ENCODE measurements at regions not wholly inside any gene's neighbourhood (a gene's known extent, or its start where the extent isn't known, plus 50 kb on each side); places are given as distances from the start of the nearest gene placed in this dataset.

GRCh38 chr11:81112718-81113117, 1620.9 kb downstream of the FAM181B start:
- Histone ChIP-seq H3K9me3 (ENCODE audit: control insufficient read depth, insufficient read depth, low read depth, low read length) (no peaks in the 10 kb centered on the region), H3K4me1 (ENCODE audit: control insufficient read depth, insufficient read depth, low read length) (no peaks in the 10 kb centered on the region), H3K36me3 (ENCODE audit: control insufficient read depth, insufficient read depth, low read length) (no peaks in the 10 kb centered on the region), H3K4me3 (ENCODE audit: low read depth in 2 of 2, low read length in 2 of 2) (no peak overlapping the region), H3K27me3 (ENCODE audit: control insufficient read depth, insufficient read depth, low read length) (no peaks in the 10 kb centered on the region), H3K27ac (ENCODE audit: low read length) (no peak overlapping the region)
- in situ Hi-C loops (cut with HindIII; ENCODE audit: low pct_unique_long_range_greater_than_20kb, low sequenced_read_pairs), result no loop called here
- intact Hi-C loops (cut with micrococcal nuclease; ENCODE audit: unreplicated experiment), result no loop called here
- DNase-seq (ENCODE audit: low read depth, low spot score) (no peak), ATAC-seq (no peak)
- no TSS peak for BruUV-seq (replicated peaks)
- CTCF ChIA-PET, result no interaction called here
- POLR2A ChIA-PET, result no interaction called here
- TF ChIP-seq REST (IDR thresholded peaks at IDR 0.05; ENCODE audit: insufficient read depth in 1 of 2, low read depth in 2 of 2, low read length in 1 of 2) (no peak), TCF7L2 (IDR thresholded peaks at IDR 0.05; ENCODE audit: low read depth, low read length) (no peak), SIN3A (IDR thresholded peaks at IDR 0.05; ENCODE audit: borderline replicate concordance, insufficient read depth, low read depth, low read length) (no peak), CTCF (IDR thresholded peaks at IDR 0.05) (no peak), POLR2AphosphoS5 (IDR thresholded peaks at IDR 0.05; ENCODE audit: low read depth, low read length) (no peak)

- Histone ChIP-seq H3K4me3 (ENCODE audit: low read depth in 2 of 2, low read length in 2 of 2) (no peak overlapping the region), H3K4me1 (ENCODE audit: control insufficient read depth, insufficient read depth, low read length) (no peaks in the 10 kb centered on the region), H3K27me3 (ENCODE audit: control insufficient read depth, insufficient read depth, low read length) (no peaks in the 10 kb centered on the region), H3K9me3 (ENCODE audit: control insufficient read depth, insufficient read depth, low read depth, low read length) (no peaks in the 10 kb centered on the region), H3K36me3 (ENCODE audit: control insufficient read depth, insufficient read depth, low read length) (no peaks in the 10 kb centered on the region), H3K27ac (ENCODE audit: low read length) (no peak overlapping the region)
- DNase-seq (ENCODE audit: low read depth, low spot score), result no peak
- no peak for ATAC-seq
- BruUV-seq (replicated peaks), result no TSS peak
- POLR2A ChIA-PET, result no interaction called here
- in situ Hi-C loops (cut with HindIII; ENCODE audit: low pct_unique_long_range_greater_than_20kb, low sequenced_read_pairs) (no loop called here), intact Hi-C loops (cut with micrococcal nuclease; ENCODE audit: unreplicated experiment) (no loop called here)
- TF ChIP-seq TCF7L2 (IDR thresholded peaks at IDR 0.05; ENCODE audit: low read depth, low read length), result no peak
- no peak for TF ChIP-seq CTCF (IDR thresholded peaks at IDR 0.05)
- TF ChIP-seq SIN3A (IDR thresholded peaks at IDR 0.05; ENCODE audit: borderline replicate concordance, insufficient read depth, low read depth, low read length), result no peak
- CTCF ChIA-PET, result no interaction called here
These were observed 1629.6 kb downstream of the FAM181B start for GRCh38 chr11:81104051-81104450.

GRCh38 chr11:81098471-81098870, 1635.2 kb downstream of the FAM181B start:
- BruUV-seq (replicated peaks), result no TSS peak
- H3K4me1 ChIP-seq (ENCODE audit: control insufficient read depth, insufficient read depth, low read length), result no peaks in the 10 kb centered on the region
- no peak for DNase-seq (ENCODE audit: low read depth, low spot score)
- H3K9me3 ChIP-seq (ENCODE audit: control insufficient read depth, insufficient read depth, low read depth, low read length), result no peaks in the 10 kb centered on the region
- no peaks in the 10 kb centered on the region for H3K36me3 ChIP-seq (ENCODE audit: control insufficient read depth, insufficient read depth, low read length)
- ChIA-PET CTCF (no interaction called here), POLR2A (no interaction called here)
- TF ChIP-seq CTCF (IDR thresholded peaks at IDR 0.05) (no peak), REST (IDR thresholded peaks at IDR 0.05; ENCODE audit: insufficient read depth in 1 of 2, low read depth in 2 of 2, low read length in 1 of 2) (no peak), POLR2AphosphoS5 (IDR thresholded peaks at IDR 0.05; ENCODE audit: low read depth, low read length) (no peak), SIN3A (IDR thresholded peaks at IDR 0.05; ENCODE audit: borderline replicate concordance, insufficient read depth, low read depth, low read length) (no peak), TCF7L2 (IDR thresholded peaks at IDR 0.05; ENCODE audit: low read depth, low read length) (no peak)
- in situ Hi-C loops (cut with HindIII; ENCODE audit: low pct_unique_long_range_greater_than_20kb, low sequenced_read_pairs), result no loop called here
- no peak for ATAC-seq
- H3K4me3 ChIP-seq (ENCODE audit: low read depth in 2 of 2, low read length in 2 of 2), result no peak overlapping the region
- no peak overlapping the region for H3K27ac ChIP-seq (ENCODE audit: low read length)
- H3K27me3 ChIP-seq (ENCODE audit: control insufficient read depth, insufficient read depth, low read length), result no peaks in the 10 kb centered on the region
- intact Hi-C loops (cut with micrococcal nuclease; ENCODE audit: unreplicated experiment), result no loop called here

Measured in Panc1 (cell line).